ENCODE measurements at regions not wholly inside any gene's neighbourhood (a gene's known extent, or its start where the extent isn't known, plus 50 kb on each side); places are given as distances from the start of the nearest gene placed in this dataset.

DNA sequence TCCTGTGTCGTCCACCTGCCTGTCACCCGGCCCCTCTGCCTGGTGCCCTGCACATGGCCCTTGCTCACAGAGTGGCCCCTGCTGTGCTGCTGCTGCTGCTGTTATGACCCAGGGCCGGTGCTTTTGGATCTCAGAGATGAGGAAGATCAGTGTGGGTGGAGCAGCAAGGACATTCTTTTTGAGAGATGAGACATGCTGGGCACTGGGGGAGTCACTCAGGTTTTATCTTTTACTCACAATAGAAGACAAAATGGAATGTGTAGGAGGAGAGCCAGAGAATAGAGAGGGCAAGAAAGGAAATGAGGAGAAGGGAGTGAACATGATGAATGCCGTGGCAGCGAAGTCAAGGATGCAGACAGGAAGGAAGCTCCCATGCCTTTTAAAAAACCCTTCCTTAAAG, 611.5 kb upstream of the DPP6 start:
- H3K4me3 ChIP-seq (replicated peaks in 1 of 3; ENCODE audit: insufficient read depth in 1 of 3, low read depth in 2 of 3, low read length in 3 of 3), result no peak overlapping the region
- H3K9me3 ChIP-seq (ENCODE audit: low read length), result no peaks in the 10 kb centered on the region
- ChIA-PET CTCF (ENCODE audit: low intra/inter-chr PET ratio, low total read pairs) (no interaction called here), POLR2A (no interaction called here)
- H4K20me1 ChIP-seq (ENCODE audit: insufficient read depth, low read length), result no peaks in the 10 kb centered on the region
- H3K9ac ChIP-seq (ENCODE audit: insufficient read depth, low read depth, low read length), result no peak overlapping the region
- no peak for FAIRE-seq
- no peak overlapping the region for H3K4me2 ChIP-seq (ENCODE audit: low read depth, low read length)
- H3K4me1 ChIP-seq (ENCODE audit: insufficient read depth, low read length), result no peaks in the 10 kb centered on the region
- in situ Hi-C loops (cut with HindIII; ENCODE audit: extremely low pct_ligation_motif_present, low pct_unique_long_range_greater_than_20kb) (no loop called here), intact Hi-C loops (cut with micrococcal nuclease; ENCODE audit: unreplicated experiment) (no loop called here)
- no peaks in the 10 kb centered on the region for H3K36me3 ChIP-seq (replicated peaks in 1 of 2; ENCODE audit: control insufficient read depth in 1 of 2, insufficient read depth in 2 of 2, low read length in 2 of 2)
- H3K27ac ChIP-seq (ENCODE audit: extremely low read length, insufficient read depth, low read length), result no peak overlapping the region
- BruUV-seq (replicated peaks), result no TSS peak
- H3K79me2 ChIP-seq (ENCODE audit: insufficient read depth, low read length), result no peaks in the 10 kb centered on the region
- DNase-seq (ENCODE audit: low spot score), result no peak
- ATAC-seq, result no peak
- TF ChIP-seq JUNB (CRISPR knock-in tag; IDR thresholded peaks at IDR 0.05; ENCODE audit: borderline replicate concordance), result no peak
- TF ChIP-seq, protein P1, sequence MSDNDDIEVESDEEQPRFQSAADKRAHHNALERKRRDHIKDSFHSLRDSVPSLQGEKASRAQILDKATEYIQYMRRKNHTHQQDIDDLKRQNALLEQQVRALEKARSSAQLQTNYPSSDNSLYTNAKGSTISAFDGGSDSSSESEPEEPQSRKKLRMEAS (IDR thresholded peaks at IDR 0.05), result no peak
- no peak for TF ChIP-seq ZNF224 (CRISPR knock-in tag; IDR thresholded peaks at IDR 0.05)
- no peak for TF ChIP-seq ZNF558 (CRISPR knock-in tag; IDR thresholded peaks at IDR 0.05; ENCODE audit: borderline replicate concordance)
- TF ChIP-seq SP1 (IDR thresholded peaks at IDR 0.05), result no peak
- TF ChIP-seq SP1 (CRISPR knock-in tag; IDR thresholded peaks at IDR 0.05), result no peak
- TF ChIP-seq ELF3 (CRISPR knock-in tag; IDR thresholded peaks at IDR 0.05), result no peak
- WGBS (ENCODE audit: low lambda C conversion rate), result 10% methylated on average over 5 of the region's 5 CpGs
- no peaks in the 10 kb centered on the region for H3K27me3 ChIP-seq (ENCODE audit: control insufficient read depth in 1 of 2, insufficient read depth in 2 of 2, low read length in 2 of 2)
- no peak overlapping the region for H2AFZ ChIP-seq (ENCODE audit: low read length)

DNA sequence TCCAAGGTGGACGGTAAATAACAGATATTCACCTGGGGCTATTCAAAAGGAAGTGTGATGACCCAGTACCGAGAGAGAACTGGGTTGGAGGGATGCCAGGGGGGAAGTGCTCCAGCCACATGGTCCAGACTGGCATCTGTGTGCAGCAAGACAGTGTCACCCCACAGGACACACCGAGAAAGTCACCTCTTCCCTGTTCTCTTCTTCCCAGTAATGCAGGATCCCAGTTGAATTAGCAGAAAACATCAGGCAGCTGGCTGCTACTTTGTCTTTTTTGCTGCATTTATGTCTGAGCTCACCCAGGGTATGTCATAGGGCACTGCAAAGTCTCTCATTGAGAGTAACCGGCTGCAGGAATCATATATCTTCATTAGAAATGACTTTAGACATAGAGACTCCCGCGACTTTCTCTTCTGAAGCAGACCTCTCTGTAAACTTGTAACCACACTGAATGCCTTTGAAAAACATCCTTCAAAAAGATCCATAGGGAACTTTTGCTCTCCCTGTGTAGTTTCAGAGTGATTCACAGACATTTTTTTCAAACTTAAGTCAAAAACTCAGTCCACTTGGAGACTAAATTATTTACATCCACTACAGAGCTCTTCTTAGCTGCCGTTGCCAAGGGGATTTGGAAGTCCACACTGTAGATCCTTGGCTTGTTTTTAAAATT, 609.0 kb upstream of the DPP6 start:
- FAIRE-seq, result no peak
- intact Hi-C loops (cut with micrococcal nuclease; ENCODE audit: unreplicated experiment) (no loop called here), in situ Hi-C loops (cut with HindIII; ENCODE audit: extremely low pct_ligation_motif_present, low pct_unique_long_range_greater_than_20kb) (no loop called here)
- no peaks in the 10 kb centered on the region for H3K27me3 ChIP-seq (ENCODE audit: control insufficient read depth in 1 of 2, insufficient read depth in 2 of 2, low read length in 2 of 2)
- H3K79me2 ChIP-seq (ENCODE audit: insufficient read depth, low read length), result no peaks in the 10 kb centered on the region
- 35% methylated on average over 7 of the region's 7 CpGs for WGBS (ENCODE audit: low lambda C conversion rate)
- no peak overlapping the region for H2AFZ ChIP-seq (ENCODE audit: low read length)
- H4K20me1 ChIP-seq (ENCODE audit: insufficient read depth, low read length), result no peaks in the 10 kb centered on the region
- no TSS peak for BruUV-seq (replicated peaks)
- DNase-seq (ENCODE audit: low spot score), result no peak
- ATAC-seq, result no peak
- no peak overlapping the region for H3K4me3 ChIP-seq (replicated peaks in 1 of 3; ENCODE audit: insufficient read depth in 1 of 3, low read depth in 2 of 3, low read length in 3 of 3)
- no peaks in the 10 kb centered on the region for H3K4me1 ChIP-seq (ENCODE audit: insufficient read depth, low read length)
- ChIA-PET CTCF (ENCODE audit: low intra/inter-chr PET ratio, low total read pairs) (no interaction called here), POLR2A (no interaction called here)
- no peaks in the 10 kb centered on the region for H3K9me3 ChIP-seq (ENCODE audit: low read length)
- no peak overlapping the region for H3K9ac ChIP-seq (ENCODE audit: insufficient read depth, low read depth, low read length)
- H3K36me3 ChIP-seq (replicated peaks in 1 of 2; ENCODE audit: control insufficient read depth in 1 of 2, insufficient read depth in 2 of 2, low read length in 2 of 2), result no peaks in the 10 kb centered on the region
- no peak overlapping the region for H3K27ac ChIP-seq (ENCODE audit: extremely low read length, insufficient read depth, low read length)
- no peak overlapping the region for H3K4me2 ChIP-seq (ENCODE audit: low read depth, low read length)
- TF ChIP-seq RFX3 (CRISPR knock-in tag; IDR thresholded peaks at IDR 0.05) (no peak), KDM5A (IDR thresholded peaks at IDR 0.05; ENCODE audit: borderline replicate concordance, low read length) (no peak), NR1H2 (CRISPR knock-in tag; IDR thresholded peaks at IDR 0.05; ENCODE audit: borderline replicate concordance, low read depth) (no peak), HOXA3 (CRISPR knock-in tag; IDR thresholded peaks at IDR 0.05) (no peak), DMAP1 (CRISPR knock-in tag; IDR thresholded peaks at IDR 0.05) (no peak), MTF2 (CRISPR knock-in tag; IDR thresholded peaks at IDR 0.05; ENCODE audit: borderline replicate concordance) (no peak)
- TF ChIP-seq, protein P2, sequence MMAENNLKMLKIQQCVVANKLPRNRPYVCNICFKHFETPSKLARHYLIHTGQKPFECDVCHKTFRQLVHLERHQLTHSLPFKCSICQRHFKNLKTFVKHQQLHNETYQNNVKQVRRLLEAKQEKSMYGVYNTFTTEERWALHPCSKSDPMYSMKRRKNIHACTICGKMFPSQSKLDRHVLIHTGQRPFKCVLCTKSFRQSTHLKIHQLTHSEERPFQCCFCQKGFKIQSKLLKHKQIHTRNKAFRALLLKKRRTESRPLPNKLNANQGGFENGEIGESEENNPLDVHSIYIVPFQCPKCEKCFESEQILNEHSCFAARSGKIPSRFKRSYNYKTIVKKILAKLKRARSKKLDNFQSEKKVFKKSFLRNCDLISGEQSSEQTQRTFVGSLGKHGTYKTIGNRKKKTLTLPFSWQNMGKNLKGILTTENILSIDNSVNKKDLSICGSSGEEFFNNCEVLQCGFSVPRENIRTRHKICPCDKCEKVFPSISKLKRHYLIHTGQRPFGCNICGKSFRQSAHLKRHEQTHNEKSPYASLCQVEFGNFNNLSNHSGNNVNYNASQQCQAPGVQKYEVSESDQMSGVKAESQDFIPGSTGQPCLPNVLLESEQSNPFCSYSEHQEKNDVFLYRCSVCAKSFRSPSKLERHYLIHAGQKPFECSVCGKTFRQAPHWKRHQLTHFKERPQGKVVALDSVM (CRISPR knock-in tag; IDR thresholded peaks at IDR 0.05), result no peak
- TF ChIP-seq, protein P3, sequence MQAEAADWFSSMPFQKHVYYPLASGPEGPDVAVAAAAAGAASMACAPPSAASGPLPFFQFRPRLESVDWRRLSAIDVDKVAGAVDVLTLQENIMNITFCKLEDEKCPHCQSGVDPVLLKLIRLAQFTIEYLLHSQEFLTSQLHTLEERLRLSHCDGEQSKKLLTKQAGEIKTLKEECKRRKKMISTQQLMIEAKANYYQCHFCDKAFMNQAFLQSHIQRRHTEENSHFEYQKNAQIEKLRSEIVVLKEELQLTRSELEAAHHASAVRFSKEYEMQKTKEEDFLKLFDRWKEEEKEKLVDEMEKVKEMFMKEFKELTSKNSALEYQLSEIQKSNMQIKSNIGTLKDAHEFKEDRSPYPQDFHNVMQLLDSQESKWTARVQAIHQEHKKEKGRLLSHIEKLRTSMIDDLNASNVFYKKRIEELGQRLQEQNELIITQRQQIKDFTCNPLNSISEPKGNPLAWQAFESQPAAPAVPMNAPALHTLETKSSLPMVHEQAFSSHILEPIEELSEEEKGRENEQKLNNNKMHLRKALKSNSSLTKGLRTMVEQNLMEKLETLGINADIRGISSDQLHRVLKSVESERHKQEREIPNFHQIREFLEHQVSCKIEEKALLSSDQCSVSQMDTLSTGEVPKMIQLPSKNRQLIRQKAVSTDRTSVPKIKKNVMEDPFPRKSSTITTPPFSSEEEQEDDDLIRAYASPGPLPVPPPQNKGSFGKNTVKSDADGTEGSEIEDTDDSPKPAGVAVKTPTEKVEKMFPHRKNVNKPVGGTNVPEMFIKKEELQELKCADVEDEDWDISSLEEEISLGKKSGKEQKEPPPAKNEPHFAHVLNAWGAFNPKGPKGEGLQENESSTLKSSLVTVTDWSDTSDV (CRISPR knock-in tag; IDR thresholded peaks at IDR 0.05), result no peak
